GM21723 (cell line): ENCODE measurements at regions not wholly inside any gene's neighbourhood (a gene's known extent, or its start where the extent isn't known, plus 50 kb on each side); places are given as distances from the start of the nearest gene placed in this dataset.

Source experiments
- ATAC-seq: cut with Tn5 transposase; IDR thresholded peaks from one replicate; pipeline ENCODE4 v1.9.1; 2021; ENCODE audit warnings: mild to moderate bottlenecking, moderate library complexity; ENCODE audit not compliant: unreplicated experiment

DNA sequence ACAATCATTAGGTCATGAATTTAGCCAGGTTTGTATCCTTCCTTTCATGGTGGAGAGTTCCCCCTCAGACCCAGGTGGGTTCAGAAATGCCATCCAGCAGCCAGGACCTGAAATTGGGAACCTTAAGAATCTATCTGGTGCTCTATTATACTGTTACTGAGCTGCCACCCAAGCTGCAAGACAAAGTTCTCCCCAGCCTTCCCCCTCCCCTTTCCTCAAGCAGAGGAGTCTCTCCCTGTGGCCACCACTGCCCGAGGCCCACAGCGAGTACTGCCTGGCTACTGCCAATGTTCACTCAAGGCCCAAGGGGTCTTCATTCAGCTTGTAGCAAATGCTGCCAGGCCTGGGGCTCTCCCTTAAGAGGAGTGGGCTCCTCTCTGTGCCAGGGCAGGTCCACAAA lies 133.8 kb downstream of the TMEM38B start:
- no peak for ATAC-seq

DNA sequence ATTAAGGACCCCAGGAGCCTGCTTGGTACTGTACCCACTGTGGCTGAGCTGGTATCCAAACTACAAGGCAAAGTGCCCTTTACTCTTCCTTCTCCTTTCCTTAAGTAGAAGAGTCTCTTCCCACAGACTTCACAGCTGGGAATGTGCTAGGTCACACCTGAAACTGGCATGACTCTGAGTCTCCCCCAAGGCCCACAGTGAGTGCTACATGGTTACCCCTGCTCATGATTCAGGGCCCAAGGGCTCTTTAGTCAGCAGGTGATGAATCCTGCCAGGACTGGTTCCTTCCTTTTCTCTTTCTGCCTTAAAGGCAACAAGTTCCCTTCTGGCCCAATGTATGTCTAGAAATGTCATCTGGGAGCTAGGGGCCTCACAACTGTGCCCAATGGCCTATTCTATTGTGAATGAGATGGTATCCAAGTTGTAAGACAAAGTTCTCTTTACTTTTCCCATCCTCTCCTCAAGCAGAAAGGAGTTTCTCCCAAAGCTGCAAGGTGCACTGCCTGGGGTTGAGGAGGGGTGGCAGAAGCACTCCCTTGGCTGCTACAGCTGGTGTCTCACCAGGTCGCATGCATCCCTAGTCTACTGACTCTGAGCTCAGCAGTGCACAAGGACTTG lies 134.4 kb downstream of the TMEM38B start:
- ATAC-seq: no peak

DNA sequence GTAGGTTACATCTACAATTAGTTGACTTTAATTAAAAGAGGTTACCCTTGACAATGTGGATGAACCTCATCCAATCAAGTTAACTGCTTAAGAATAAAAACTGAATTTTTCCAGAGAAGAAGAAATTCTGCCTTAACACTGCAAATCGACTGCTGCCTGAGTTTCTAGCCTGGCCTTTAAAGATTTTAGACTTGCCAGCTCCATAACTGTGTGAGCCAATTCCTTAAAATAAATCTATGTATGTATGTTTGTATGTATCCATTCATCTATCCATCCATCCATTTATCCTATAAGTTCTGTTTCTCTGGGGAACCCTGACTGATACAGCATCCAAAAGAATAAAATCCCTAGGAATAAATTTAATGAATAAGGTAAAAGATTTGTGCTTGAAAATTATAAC lies 136.1 kb downstream of the TMEM38B start:
- no peak for ATAC-seq

DNA sequence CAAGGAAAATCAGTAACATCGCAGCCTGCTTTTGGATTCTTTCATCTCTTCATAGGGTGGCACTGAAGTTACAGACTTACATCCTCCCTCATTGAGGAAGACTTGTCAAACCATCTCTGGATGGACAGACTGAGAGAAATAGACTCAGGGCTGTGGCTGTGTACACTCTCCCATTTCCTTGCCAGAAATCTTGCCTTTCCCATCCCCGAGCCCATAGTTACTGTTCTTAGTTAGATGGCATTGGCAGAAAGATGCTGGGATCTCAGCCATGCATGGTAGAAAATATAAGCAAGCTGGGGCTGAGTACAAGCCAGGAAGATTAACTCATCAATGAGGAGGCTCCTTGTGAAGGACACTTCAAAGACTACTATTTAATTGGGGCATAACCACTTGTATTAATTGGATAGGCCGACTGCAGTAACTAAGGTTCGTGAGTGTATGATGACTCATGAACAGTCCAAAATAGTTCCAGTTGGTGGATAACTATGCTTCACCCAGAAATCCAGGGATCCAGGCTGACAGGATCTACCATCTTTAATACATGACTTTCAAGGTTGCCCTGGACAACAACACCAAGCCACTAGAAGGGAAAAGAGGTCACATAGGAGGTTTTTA lies 137.9 kb downstream of the TMEM38B start:
- no peak for ATAC-seq

DNA sequence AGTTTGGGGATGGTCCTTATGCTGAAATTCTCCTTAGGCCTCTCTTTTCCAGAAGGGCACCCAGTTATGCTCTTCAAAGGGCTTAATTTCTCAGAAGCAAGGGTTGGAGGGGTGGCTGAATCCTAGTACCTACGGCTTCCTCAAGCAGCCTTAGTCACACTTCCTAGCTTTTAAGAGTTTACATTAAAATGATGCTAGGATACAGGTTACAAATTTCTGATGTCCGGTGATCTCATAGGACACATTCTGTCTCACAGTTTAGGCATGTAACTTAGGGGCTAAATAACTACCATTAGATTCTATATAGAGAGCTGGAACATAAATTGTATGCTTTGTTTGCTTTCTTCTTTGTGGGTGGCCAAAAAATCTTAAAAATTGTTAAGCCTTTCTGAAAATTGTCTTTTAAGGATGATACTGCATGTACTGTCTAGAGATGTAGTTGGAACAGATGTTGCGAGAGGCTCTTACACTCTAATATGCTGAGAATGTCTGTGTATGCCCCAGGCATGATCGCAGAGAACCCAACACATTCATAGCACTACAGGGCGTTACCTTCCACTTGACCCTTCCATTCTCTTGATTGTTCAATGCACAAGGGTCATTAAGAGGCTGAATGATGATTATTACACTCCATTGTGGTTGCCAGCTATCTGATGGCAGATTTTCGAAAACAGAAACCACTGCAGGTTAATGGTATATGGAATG lies 139.1 kb downstream of the TMEM38B start:
- ATAC-seq: no peak

DNA sequence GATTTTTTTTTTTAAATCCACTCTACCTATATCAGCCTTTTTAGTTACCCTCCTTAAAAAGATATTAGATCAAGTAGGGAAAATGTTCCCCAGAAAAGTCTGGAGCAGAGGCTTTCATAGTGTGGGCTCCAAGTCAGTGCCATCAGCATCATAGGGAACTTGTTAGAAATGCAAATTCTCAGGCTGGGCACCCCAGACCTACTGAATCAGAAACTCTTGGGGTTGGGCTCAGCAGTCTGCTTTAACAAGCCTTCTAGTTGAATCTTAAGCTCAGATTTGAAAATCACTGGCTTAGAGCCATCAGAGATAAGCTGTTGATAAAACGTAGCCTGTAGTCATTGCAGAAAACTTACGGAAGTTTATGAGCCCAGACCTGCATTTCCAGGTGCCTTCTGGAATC lies 140.1 kb downstream of the TMEM38B start:
- no peak for ATAC-seq

DNA sequence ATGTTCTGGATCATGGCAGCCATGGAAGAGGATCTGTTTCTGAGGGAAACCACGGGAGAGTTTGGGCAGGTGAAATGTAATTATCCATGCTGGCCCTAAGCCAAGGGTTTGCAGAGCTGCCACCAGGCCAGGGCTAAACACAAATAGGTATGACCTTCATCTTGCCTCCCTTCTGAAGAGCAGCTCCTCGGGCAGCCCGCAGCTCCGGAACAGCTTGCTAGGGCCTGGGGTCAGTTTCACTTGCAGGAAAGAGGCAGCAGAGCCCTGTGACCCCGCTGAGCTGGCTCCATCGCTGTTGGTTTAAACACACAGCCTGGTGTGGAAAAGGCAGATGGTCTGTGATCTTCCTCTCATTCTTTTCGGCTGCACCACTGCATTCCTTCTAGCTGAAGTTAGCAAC lies 141.4 kb downstream of the TMEM38B start:
- ATAC-seq: no peak

DNA sequence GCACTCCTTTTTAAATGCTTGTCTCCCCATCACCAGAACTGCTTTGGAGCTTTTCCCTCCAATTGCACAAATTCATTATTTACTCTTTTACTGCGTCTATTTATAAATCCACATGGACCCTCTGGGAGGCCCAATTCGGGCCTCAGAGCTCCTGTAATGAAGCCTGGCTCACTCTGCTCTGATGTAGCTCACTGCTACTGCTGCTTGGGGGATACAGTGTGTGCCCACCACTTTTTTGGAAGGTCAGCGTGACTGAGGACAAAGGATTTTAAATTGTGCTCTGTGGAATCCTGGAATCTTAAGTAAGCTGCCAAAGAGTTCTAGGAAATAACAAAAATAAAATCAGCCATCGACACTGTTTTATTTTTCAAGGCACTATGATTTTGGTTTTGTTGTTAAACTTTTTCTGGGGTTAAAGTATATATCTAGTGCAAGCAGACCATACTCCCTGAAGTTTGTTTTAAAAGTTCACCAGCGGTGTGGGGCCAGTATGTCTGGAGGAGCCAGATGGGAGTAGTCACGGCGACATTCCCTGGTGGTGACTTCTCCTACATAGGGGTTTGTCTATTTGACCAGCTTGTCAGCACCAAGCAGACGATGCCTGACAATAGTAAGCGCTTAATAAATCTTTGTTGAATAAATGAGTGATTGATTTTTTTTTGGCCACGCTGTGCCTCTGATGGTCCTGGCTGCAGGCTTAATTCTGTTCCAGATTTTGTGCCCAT lies 142.8 kb downstream of the TMEM38B start:
- ATAC-seq: no peak

DNA sequence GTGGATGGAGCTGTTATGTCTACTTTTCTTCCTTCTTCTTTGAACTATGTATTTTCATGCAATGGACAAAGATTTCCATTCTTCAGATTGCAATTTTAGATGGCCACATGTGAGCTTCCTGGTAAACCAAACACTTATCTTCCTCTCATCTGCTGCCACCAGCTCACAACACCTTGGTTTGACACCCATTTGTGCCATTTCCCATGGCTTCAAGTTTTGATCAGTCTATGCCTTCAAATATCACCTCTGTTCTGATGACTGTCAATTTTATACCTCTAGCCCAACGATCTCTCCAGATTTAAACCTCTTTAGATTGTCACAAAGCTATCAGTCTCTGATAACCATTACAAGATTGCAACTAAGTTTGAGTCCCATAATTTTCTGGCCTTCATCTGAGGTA lies 147.2 kb downstream of the TMEM38B start:
- ATAC-seq: no peak

DNA sequence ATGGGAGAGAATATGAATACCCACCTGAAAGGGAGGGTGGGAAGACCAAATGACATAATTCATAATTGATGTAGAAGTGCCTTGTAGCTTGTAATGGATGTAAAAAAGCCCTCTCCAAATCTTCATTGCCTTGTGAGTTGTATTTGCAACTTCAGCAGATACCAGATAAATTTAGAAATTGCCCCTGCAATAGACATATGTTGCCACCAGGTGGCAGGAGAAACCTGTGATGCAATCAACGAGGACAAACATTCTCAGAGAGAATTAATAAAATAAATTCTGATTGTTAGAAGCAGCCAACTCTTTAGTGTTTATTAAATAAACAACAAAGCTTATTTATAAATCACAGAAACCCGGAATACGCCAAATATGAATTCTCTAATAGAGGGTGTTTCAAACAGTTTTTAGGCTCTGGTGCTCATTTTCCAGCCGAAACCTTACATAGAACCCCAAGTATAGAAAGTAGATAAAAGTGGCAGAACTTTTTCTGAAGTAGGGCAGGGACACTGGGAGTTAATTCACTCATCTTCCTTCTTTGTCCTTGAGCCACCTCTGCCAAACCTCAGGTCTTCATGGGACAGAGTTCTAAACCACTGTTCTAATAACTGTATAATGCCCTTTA lies 147.8 kb downstream of the TMEM38B start:
- ATAC-seq: no peak

DNA sequence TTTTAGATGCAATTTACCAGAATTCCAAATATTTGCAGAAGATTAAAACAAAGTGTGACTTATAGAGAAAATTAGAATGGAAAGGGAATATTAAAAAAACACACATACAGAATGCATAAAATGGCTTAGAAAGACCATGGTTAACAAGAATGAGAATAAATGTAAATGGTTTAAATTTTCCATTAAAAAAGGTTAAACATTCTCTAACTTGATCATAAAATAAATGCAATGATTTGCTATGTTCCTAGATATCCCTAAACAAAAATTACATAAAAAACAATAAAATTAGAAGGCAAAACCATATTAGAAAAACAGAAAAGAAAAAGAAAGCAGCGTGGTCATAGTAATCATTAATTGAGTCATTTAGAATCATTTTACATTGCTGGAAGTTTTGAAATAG lies 152.5 kb downstream of the TMEM38B start:
- no peak for ATAC-seq

DNA sequence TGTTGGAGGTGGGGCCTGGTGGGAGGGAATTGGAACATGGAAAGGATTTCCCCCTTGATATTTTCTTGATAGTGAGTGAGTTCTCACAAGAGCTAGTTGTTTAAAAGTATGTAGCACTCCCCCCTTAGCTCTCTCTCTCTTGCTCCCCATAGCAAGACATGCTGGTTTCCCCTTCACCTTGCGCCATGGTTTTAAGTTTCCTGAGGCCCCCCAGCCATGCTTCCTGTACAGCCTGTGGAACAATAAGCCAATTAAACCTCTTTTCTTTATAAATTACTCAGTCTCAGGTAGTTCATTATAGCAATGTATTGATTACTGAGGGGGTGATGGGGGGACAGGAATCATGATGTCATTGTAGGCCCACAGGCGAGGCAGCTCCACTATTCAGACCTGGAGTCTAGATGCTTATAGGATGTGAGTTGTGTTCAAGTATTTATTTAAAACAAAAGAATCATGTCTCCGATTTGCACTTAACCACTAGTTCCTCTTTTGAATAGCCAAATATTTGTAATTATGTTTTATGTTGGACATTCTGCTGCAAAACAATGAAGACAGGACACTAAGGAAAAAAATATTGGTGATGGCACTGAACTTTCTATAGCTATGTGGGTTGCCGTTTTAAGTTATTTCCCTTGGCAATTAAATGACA lies 156.6 kb downstream of the TMEM38B start:
- ATAC-seq: no peak

DNA sequence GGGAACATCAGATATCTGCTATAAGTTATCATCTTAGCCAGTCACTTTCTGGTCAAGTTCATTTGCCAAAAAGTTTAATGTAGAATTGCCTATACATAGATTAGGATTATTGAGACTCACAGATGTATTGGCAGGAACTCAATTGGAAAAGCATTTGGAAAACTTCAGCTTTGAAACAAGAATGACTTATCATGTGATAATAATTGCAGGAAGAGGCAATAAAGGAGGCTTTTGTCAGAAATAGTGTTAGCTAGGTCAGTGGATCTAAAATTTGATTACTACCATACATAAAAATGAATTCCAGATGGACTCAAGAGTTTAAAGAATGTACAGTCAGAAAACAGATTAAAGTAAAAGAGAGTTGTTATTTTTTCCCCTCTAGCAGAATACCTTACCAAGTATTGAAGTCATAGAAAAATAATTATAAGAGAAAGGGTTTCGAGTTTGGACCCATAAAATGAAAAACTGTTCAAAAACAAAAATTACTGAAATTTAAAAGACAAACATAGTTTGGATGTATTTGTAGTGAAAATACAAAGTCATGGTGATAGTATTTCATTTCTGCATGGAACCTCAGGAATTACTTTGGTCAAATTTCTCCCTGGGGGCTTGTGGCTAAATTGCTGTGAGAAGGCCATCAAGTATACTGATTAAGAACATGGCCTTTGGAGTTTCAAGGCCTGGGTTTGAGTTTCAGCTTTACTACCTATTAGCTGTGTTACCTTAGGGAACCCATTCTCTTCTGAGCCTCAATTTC lies 159.9 kb downstream of the TMEM38B start:
- no peak for ATAC-seq

DNA sequence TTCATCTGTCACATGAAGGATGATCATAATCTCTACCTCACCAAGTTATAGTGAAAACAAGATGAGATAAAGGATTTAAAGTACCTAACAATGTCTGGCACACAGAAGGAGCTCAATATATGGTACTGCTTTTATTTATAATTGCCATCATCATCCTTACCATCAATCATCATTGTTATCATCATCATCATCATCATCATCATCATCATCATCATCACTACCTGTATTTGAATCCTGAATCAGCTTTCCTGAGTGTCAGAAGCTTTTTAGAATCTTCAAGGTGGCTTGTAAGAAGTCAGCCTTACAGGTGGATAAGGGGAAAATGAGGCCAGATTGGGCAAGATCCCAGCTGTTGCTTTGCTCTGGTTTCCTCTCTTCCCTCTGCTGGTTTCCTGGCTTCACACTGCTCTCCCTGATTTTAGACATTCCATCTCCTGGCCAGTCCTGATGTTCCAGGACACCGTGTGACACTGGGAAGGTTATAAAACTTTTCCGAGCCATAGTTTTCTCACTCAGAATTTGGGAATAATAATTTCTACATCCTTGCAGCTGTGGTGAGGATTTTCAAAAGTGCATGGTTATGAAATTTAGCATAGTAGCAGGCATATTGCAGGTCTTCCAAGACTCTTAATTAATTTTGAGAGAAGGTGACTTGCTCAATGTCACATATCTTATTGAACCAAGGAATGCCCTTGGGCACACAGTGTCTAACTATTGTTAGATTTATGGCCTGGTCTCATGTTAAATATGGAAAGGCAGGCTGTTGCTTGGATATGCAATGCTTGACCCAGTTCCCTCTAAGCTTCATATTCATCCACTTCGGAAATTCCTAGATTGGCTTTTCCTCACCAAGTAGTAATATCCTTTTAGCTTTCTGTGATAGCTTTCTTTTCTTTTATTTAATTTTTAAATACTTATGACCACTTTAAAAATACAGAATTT lies 160.7 kb downstream of the TMEM38B start:
- ATAC-seq: no peak

DNA sequence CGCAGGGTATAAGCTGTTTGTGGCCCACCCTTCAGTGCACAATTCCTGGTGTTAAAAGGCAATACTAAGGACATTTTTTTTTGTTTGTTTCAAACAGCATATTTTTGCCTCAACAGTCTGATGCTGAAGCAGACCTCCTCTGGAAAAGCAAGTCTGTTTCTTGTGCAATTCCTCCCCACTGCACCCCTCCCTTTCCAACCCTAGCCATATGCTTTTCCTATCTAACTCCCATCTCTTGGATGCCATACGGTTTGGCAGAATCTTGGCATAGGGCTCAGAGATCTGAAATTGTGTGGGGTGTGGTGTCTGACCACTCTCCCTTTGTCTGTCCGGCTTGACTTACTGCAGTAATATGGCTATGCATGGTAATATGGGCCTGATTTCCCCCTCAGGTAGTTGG lies 161.6 kb downstream of the TMEM38B start:
- no peak for ATAC-seq

DNA sequence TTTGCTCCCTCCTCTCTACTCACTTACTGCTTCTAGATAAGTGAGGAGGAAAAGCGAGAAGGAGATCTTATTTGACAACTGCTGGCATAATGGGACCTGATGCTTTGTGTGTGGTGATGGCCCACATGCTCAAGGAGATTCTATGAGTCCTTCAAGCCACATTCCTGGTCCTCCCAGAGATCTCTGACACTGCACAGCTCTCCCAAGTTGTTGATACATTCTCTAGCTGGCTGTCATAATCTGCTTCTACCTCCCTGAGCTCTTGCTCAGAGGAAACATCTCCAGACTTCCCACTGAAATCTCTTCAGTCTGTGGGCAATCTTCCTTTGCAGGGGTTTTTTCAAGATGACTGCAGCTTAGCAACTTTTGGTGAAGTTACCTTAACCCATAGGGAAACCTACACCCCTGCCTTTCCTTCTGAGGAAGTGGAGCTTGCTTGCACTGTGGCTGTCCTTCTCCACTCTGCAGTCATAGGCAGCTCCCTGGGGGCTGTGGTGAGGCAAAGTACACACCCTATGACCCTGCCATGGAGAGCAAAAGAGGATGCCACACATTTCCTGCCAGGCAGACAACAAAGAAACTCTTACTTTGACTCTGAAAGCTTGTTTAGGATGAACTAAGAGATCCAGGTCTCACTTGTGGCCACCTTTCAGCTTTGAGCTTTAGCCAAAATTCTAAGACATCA lies 163.8 kb downstream of the TMEM38B start:
- no peak for ATAC-seq

DNA sequence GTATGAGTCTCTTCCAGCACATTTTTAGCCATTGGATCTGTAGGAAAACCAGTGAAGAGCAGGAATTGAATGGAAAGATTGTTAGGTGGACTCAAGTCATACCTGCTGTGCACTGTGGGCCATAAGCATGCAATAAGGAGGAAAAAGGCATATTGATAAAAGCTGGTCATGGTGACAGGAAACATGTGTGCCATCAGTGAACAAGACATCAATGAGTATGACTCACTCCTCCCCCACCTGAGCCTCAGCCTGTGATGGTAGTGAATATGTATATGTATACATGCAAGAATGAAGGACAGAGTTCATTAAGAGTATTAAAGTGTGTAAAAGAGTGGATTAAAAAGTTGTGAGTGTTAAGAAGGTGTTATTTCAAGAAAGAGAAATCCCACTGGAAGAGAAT lies 164.5 kb downstream of the TMEM38B start:
- ATAC-seq: no peak

DNA sequence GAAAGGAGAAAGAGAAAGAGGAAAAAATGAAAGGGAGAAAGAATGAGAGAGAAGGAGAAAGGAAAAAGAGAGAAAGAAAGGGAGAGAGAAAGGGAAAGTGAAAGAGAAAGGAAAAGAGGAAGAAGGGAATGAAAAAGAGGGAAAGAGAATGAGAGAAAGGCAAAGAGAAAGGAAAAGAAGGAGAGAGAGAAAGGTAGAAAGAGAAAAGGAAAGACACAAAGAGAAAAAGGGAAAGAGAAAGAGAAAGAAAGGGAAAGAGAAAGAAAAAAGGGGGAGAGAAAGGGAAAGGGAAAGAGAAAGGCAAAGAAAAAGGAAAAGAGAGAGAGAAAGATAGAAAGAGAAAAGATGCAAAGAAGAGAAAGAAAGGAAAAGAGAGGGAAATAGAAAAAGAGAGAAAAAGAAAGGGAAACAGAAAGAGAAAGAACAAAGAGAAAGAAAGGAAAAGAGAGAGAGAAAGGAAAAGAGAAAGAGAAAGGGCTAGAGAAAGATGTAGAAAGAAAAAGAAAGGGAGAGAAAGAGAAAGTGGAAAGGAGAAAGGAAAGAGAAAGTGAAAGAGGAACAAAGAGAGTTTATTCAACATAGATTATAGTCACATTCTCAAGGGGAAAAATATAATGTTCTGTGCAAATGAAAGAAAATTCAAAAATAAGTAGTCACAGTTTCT lies 165.2 kb downstream of the TMEM38B start:
- ATAC-seq: no peak
